ENCODE measurements at regions not wholly inside any gene's neighbourhood (a gene's known extent, or its start where the extent isn't known, plus 50 kb on each side); places are given as distances from the start of the nearest gene placed in this dataset.

- no peak for TF ChIP-seq CTCF (IDR thresholded peaks at IDR 0.05; ENCODE audit: low read depth, low read length, missing control alignments)
- DNase-seq (ENCODE audit: low read depth) = no peak
- H3K4me3 ChIP-seq (ENCODE audit: low read depth, low read length) = no peak overlapping the region
Measured at GRCh38 chr10:36380538-36380937, 738.4 kb upstream of the FZD8 start.

GRCh38 chr10:36375107-36375506 is 733.0 kb upstream of the FZD8 start:
- TF ChIP-seq CTCF (IDR thresholded peaks at IDR 0.05; ENCODE audit: low read depth, low read length, missing control alignments) = no peak
- H3K4me3 ChIP-seq (ENCODE audit: low read depth, low read length) = no peak overlapping the region
- DNase-seq (ENCODE audit: low read depth) = no peak

- H3K4me3 ChIP-seq (ENCODE audit: low read depth, low read length) = no peak overlapping the region
- no peak for TF ChIP-seq CTCF (IDR thresholded peaks at IDR 0.05; ENCODE audit: low read depth, low read length, missing control alignments)
- no peak for DNase-seq (ENCODE audit: low read depth)
Measured at GRCh38 chr10:36373424-36374096, 731.5 kb upstream of the FZD8 start.

- TF ChIP-seq CTCF (IDR thresholded peaks at IDR 0.05; ENCODE audit: low read depth, low read length, missing control alignments) = no peak
- DNase-seq (ENCODE audit: low read depth) = no peak
- H3K4me3 ChIP-seq (ENCODE audit: low read depth, low read length) = no peak overlapping the region
Measured at GRCh38 chr10:36367362-36367761, 725.3 kb upstream of the FZD8 start.

- no peak for DNase-seq (ENCODE audit: low read depth)
- no peak for TF ChIP-seq CTCF (IDR thresholded peaks at IDR 0.05; ENCODE audit: low read depth, low read length, missing control alignments)
- H3K4me3 ChIP-seq (ENCODE audit: low read depth, low read length) = no peak overlapping the region
Measured at GRCh38 chr10:36366843-36367242, 724.7 kb upstream of the FZD8 start.

- no peak for DNase-seq (ENCODE audit: low read depth)
- no peak for TF ChIP-seq CTCF (IDR thresholded peaks at IDR 0.05; ENCODE audit: low read depth, low read length, missing control alignments)
- H3K4me3 ChIP-seq (ENCODE audit: low read depth, low read length) = no peak overlapping the region
Measured at GRCh38 chr10:36366065-36366464, 724.0 kb upstream of the FZD8 start.

- TF ChIP-seq CTCF (IDR thresholded peaks at IDR 0.05; ENCODE audit: low read depth, low read length, missing control alignments) = no peak
- no peak for DNase-seq (ENCODE audit: low read depth)
- H3K4me3 ChIP-seq (ENCODE audit: low read depth, low read length) = no peak overlapping the region
Measured at GRCh38 chr10:36362257-36362656, 720.2 kb upstream of the FZD8 start.
